Parathyroid adenoma (tissue), 2 donors: ENCODE measurements at regions not wholly inside any gene's neighbourhood (a gene's known extent, or its start where the extent isn't known, plus 50 kb on each side); places are given as distances from the start of the nearest gene placed in this dataset.

Source experiments
- H2AFZ ChIP-seq: fragments of 300-600 bp; sonication (generic); one replicate; pipeline ENCODE4 v1.7.0; 2017; ENCODE audit warnings: antibody characterized with exemption, mild to moderate bottlenecking
- H3K27ac ChIP-seq: fragments of 300-600 bp; sonication (generic); one replicate; pipeline ENCODE4 v1.7.0; 2017
- H3K27me3 ChIP-seq: fragments of 300-600 bp; sonication (generic); one replicate; pipeline ENCODE4 v1.7.0; 2017; ENCODE audit warnings: low read length; ENCODE audit not compliant: control insufficient read depth, insufficient read depth
- H3K36me3 ChIP-seq: fragments of 300-600 bp; sonication (generic); one replicate; pipeline ENCODE4 v1.7.0; 2017; ENCODE audit warnings: low read length; ENCODE audit not compliant: control insufficient read depth, insufficient read depth
- H3K4me1 ChIP-seq: fragments of 300-600 bp; sonication (generic); one replicate; pipeline ENCODE4 v1.7.0; 2017; ENCODE audit warnings: control low read depth
- H3K4me2 ChIP-seq: fragments of 300-600 bp; sonication (generic); one replicate; pipeline ENCODE4 v1.7.0; 2017; ENCODE audit warnings: low read length
- H3K4me3 ChIP-seq: fragments of 300-600 bp; sonication (generic); one replicate; pipeline ENCODE4 v1.7.0; 2017; ENCODE audit warnings: low read depth, low read length
- H3K79me2 ChIP-seq: fragments of 300-600 bp; sonication (generic); one replicate; pipeline ENCODE4 v1.7.0; 2017; ENCODE audit warnings: control low read depth
- H3K9ac ChIP-seq: fragments of 300-600 bp; sonication (generic); one replicate; pipeline ENCODE4 v1.7.0; 2017; ENCODE audit warnings: mild to moderate bottlenecking
- H3K9me3 ChIP-seq: fragments of 300-600 bp; sonication (generic); one replicate; pipeline ENCODE4 v1.7.0; 2017; ENCODE audit warnings: low read length; ENCODE audit not compliant: control insufficient read depth
- CTCF ChIP-seq: fragments of 300-600 bp; sonication (generic); IDR thresholded peaks from one replicate; pipeline ENCODE4 v1.7.0; 2017; ENCODE audit warnings: antibody characterized with exemption, mild to moderate bottlenecking
- donor health status: primary hyperparathyroidism.

GRCh38 chr1:184860985-184861754 lies 106.5 kb upstream of the EDEM3 start:
- TF ChIP-seq CTCF: no peak
- Histone ChIP-seq H3K9ac (no peak overlapping the region), H3K9me3 (no peaks in the 10 kb centered on the region), H3K27ac (no peak overlapping the region), H3K36me3 (no peaks in the 10 kb centered on the region), H3K4me2 (no peak overlapping the region), H3K4me3 (no peak overlapping the region), H2AFZ (no peak overlapping the region), H3K79me2 (no peaks in the 10 kb centered on the region), H3K27me3 (no peaks in the 10 kb centered on the region), H3K4me1 (no peaks in the 10 kb centered on the region)

GRCh38 chr1:184860535-184860934 lies 105.9 kb upstream of the EDEM3 start:
- Histone ChIP-seq H3K4me2 (no peak overlapping the region), H3K79me2 (no peaks in the 10 kb centered on the region), H3K4me3 (no peak overlapping the region), H3K9ac (no peak overlapping the region), H3K9me3 (no peaks in the 10 kb centered on the region), H2AFZ (no peak overlapping the region), H3K27me3 (no peaks in the 10 kb centered on the region), H3K4me1 (no peaks in the 10 kb centered on the region), H3K36me3 (no peaks in the 10 kb centered on the region), H3K27ac (no peak overlapping the region)
- no peak for TF ChIP-seq CTCF

GRCh38 chr1:184859381-184860105 lies 104.9 kb upstream of the EDEM3 start:
- Histone ChIP-seq H3K4me2 (no peak overlapping the region), H3K4me3 (no peak overlapping the region), H3K4me1 (no peaks in the 10 kb centered on the region), H3K9ac (no peak overlapping the region), H3K27ac (no peak overlapping the region), H3K36me3 (no peaks in the 10 kb centered on the region), H2AFZ (no peak overlapping the region), H3K9me3 (no peaks in the 10 kb centered on the region), H3K27me3 (no peaks in the 10 kb centered on the region), H3K79me2 (no peaks in the 10 kb centered on the region)
- no peak for TF ChIP-seq CTCF

GRCh38 chr1:184858288-184858687 lies 103.6 kb upstream of the EDEM3 start:
- no peak overlapping the region for H3K9ac ChIP-seq
- no peaks in the 10 kb centered on the region for H3K27me3 ChIP-seq
- H3K36me3 ChIP-seq: no peaks in the 10 kb centered on the region
- H3K4me1 ChIP-seq: no peaks in the 10 kb centered on the region
- H3K9me3 ChIP-seq: no peaks in the 10 kb centered on the region
- H3K27ac ChIP-seq: no peak overlapping the region
- TF ChIP-seq CTCF: no peak
- no peak overlapping the region for H3K4me2 ChIP-seq
- H3K79me2 ChIP-seq: no peaks in the 10 kb centered on the region
- no peak overlapping the region for H2AFZ ChIP-seq
- H3K4me3 ChIP-seq: no peak overlapping the region
